Right lung (tissue), 2 donors: ENCODE measurements at regions not wholly inside any gene's neighbourhood (a gene's known extent, or its start where the extent isn't known, plus 50 kb on each side); places are given as distances from the start of the nearest gene placed in this dataset.
A peak's percentile ranks its signal among the peaks of the same experiment; 100 is the strongest.
"Not testable (repeated sequence)": the region's sequence is repeated elsewhere in the genome, so short reads cannot be mapped to it uniquely, and the experiment has no call there.

ENCODE experiments used
- DNase-seq, 2 donors: peaks; one replicate each; pipeline ENCODE4 v3.0.0-alpha.2; 2013

DNA sequence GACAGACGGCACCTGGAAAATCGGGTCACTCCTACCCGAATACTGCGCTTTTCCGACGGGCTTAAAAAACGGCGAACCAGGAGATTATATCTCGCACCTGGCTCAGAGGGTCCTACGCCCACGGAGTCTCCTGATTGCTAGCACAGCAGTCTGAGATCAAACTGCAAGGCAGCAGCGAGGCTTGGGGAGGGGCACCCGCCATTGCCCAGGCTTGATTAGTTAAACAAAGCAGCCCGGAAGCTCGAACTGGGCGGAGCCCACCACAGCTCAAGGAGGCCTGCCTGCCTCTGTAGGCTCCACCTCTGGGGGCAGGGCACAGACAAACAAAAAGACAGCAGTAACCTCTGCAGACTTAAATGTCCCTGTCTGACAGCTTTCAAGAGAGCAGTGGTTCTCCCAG, 197.5 kb upstream of the FAT3 start:
- not testable (repeated sequence) for DNase-seq

DNA sequence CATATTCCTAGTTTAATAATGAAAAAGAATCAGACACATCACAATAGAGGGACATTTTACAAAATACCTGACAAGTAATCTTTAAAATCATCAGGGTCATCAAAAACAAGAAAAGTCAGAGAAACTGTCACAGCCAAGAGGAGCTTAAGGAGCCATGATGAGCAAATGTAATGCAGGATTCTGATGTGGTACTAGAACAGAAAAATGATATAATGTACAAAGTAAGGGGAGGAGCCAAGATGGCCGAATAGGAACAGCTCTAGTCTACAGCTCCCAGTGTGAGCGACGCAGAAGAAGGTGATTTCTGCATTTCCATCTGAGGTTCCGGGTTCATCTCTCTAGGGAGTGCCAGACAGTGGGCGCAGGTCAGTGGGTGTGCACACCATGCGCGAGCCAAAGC, 198.0 kb upstream of the FAT3 start:
- DNase-seq: no peak

DNA sequence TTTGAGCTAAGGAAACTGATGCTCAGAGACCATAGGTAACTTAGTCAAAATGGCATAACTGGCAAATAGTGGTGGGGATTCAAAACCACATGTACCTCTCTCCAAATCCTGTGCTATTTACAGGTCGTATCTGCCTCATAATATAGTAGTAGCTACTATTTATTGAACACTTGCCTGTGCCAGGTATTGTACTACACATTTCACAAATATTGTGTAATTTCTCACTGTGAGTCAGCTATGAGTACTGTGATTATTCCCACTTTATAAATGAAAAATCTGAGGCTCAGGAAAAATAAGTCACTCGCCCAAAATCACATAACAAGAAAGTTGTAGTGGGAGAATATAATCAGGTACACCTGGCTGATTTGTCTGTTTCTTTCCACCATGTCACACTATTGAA, 199.8 kb upstream of the FAT3 start:
- DNase-seq: no peak

DNA sequence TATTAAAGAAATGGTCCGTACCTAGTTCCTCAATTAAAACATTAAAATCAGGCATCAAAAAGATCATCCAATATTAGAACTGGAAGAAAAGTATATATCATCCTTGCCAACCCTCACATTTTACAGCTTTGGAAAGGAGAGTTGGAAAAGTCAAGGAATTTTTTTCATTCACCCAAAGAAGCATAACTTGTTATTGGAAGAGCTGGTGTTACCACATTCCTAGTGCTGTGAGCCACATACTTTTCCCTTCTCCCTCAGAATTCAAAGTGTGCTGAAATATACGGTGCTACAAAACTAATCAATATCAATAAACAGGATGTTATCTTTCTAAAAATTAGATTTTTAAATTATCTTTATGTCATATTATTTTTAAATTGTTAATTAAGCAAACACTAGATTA, 202.1 kb upstream of the FAT3 start:
- no peak for DNase-seq

DNA sequence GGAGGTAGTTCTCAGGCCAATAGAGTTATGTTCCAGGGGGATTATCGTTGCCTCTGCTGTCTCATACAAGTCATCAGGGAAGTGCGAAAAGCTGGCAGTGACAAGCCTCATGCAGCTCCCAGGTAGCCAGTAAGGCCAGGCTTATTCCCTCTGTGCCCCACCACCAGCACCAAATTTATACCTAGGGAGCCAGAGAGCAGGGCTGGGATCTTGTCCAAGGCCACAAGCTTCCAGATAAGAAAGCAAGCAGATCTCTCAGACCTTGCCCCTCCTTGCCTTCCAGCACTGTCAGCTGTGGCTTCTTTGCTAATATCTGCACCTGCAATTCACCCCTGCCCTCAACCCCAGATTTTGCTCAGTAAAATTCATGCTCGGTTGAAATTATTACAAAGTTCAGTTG, 206.3 kb upstream of the FAT3 start:
- no peak for DNase-seq

DNA sequence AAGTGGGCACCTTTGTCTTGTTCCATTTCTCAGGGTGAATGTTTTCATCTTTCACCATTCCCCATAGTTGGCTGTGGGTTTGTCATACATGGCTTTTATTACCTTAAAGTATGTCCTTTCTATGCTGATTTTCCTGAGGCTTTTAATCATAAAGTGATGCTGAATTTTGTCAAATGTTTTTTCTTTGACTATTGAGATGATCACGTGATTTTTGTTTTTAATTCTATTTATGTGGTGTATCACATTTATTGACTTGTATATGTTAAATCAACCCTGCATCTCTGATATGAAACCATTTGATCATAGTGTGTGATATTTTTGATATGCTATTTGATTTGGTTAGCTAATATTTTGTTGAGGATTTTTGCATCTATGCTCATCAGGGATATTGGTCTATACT, 216.4 kb upstream of the FAT3 start:
- DNase-seq: no peak

DNA sequence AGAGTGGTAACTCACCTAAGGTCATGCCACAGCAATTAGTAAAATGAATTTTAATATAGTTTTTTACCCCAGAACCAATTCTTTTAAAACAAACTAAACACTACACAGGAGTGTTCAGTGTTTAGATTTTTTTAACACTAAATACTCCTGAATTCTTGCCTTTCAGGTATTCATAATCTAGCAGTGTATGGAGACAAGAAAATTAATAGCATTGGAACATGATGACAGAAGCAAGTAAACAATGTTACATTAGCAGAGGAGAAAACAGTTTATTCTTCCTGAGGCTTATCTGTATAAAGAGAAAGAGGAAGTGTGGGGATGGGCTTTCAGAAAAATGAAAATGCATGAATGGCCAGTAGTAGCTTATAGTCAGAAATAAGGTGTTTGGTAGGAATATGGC, 222.1 kb upstream of the FAT3 start:
- no peak for DNase-seq

DNA sequence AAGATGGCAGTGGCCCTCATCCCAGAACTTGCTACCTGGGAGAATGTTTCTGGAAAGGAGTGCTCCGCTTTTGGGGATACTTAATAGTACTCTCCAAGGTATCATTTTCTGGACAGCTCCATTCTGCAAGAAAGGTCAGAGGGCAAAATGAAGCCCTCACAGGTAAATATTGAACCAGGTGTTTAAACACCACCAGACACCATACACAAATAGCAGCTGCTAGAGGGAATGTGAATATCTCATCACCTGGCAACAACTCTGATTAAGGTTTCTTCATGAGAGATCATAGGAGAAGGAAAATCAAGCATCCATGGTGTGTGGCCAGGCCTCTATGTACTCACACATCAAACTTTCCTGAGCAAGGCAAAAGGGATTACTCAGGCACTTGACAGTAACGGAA, 226.1 kb upstream of the FAT3 start:
- no peak for DNase-seq

DNA sequence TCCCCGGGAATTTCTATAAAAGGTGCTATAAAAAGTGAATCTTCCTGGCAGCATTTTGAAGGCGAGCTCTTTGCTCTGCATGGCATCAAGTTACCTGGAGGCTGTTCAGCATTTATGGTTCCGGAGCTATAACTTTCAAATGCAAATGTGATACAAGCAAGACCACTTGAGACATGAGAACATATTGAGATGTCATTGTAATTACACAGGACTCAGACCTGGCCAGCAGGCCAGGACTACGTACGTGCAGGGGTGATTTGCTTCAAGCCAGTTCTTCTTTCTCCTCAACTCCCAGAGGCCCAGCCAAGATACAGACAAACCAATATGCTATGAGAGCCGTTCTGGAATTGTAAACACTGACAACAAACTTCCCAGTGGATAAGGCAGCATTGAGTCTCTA, 227.4 kb upstream of the FAT3 start:
- DNase-seq: no peak

DNA sequence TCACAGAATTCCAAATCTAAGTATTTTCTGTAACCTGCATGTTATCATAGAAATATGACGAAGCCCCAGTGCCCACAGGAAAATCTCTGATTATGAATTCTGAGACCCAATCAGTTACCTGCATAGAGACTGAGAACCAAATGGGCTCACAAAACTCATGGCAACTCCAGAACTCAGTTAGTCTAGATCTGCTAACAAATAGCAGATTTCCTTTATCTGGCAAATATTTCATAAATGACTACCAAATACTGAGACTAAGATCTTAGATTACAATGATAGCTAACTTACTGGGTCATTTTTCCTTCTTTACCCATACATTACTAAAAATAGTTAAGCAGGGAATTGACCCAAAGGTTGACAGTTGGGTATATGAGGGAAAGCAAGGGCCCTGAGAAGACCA, 228.1 kb upstream of the FAT3 start:
- DNase-seq: no peak

DNA sequence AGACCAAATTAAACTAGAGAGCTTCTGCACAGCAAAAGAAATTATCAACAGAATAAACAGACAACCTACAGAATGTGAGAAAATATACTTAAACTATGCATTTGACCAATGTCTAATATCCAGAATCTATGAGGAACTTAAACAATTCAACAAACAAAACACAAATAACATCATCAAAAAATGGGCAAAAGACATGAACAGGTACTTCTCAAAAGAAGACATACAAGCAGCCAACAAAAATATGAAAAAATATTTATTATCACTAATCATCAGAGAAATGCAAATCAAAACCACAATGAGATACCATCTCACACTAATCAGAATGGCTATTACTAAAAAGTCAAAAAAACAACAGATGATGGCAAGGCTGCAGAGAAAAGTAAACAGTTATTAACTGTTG, 236.2 kb upstream of the FAT3 start:
- DNase-seq: not testable (repeated sequence)

DNA sequence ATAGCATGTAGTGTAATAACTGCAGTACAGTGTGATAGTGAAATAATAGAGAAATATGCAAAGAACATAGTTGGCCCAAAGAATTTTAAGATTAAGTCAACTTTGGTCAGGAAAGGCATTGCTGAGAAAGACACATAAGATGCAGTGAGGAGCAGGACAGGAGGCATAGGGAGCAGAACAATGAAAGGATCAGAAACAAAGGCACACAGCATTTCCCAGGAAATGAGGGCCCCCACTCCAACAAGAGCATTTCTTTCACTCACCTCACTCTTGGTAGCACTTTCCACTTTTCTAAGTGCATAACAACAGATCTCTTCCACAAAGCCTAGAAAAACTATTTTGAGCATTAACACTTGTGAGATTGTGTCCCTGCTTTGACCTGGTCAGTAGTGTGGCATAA, 238.4 kb upstream of the FAT3 start:
- no peak for DNase-seq

DNA sequence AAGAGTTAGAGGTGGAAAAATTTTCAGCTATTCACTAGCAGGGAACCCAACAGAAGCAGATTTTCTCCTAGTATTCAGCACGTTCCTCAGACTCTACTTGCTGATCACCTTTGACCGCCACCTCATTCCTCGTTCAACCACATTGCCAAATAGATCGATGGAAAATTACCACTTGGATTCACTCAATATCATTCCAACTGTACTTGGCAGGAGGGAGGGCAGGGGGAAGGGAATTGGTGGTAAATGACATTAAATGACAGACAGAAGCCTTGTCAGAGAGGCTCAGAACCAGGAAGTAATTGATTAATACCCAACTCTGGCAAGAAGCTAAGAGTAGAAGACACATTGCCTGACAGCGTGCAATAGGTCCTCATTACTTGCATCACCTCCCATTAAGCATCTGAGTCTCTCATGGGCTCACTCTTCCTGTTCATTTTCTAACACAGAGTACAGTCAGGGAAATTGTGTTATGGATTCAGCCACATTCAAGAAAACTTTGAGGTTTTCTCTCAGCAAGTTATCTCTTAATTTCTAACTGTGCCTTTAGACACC, 240.5 kb upstream of the FAT3 start:
- DNase-seq: no peak

DNA sequence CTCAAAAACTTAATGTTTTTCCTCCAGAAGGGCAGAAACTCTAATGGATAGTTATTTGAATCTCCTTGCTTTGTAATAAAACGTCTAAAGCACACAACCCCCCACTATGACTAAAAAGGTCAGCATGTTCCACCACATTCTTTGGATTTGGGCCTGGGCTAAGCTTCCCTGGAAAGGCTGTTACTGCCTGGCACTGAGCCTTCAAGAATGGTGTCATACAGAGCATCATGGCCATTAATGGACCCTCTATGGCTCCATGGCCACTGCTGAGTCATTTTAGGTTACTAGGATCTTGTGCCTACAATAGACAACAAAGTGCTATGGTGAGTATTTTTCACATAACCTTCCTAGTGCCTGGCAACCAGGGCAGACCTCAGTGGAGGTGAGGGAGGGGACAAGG, 242.6 kb upstream of the FAT3 start:
- DNase-seq: peak; percentile 7 to 14

DNA sequence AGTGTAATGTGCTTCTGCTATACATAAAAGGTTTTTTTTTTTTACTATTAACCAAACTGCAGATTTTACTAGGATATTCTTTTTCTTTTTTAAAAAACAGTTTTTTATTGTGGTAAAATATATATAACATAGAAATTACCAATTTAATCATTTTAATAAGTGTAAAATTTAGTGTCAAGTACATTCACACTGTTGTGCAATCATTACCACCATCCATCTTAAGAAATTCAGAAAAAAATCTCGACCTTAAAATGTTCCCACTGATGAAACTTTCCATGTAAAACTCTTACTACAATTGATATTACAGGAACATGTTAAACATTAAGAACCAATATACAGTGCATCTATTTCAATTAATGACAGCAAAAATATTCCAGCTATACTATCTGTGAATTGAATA, 244.8 kb upstream of the FAT3 start:
- DNase-seq: no peak

DNA sequence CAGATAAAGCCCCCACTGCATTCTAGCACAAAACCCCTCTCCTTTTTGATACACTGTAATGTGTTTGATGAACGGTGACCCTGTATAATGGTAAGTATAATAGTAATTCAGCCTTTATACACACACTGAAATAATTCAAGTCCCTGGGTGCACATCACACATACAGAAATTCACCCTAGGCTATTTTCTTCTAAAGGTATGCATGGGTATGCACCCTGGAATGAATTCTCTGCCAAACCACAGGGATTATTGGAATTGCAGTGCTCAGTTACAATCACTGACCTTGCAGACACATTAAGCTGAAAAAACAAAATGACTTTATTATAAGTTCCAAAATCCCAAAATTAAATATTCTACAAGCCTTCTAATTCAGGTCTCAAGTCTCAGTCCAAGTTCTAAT, 245.9 kb upstream of the FAT3 start:
- no peak for DNase-seq

DNA sequence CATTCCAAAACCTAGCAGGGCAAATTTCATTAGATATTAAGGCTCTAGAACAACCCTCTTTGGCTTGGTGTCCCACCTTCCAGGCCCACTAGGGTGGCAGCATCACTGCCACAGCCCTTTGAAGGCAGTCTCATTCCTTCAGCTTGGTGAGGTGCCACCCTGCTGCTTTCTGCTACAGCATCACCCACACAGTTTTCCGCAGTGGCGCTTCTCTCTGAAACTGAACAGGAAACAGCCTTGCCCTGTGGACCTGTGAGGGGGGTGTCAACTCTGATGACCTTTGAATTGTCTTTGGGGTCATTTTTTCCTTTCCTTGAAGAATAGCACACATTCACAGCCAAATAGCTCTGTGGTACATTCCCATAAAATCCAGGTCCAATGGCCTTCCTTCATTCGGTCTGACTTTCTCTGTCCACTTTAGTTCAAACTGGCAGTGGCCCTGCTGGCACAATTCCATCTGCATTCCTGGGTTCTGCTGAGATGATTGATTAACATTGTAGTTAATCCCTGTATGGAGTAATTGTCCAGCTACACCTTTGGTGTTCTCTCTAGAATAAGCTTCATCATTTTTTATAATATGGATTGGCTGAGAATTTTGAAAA, 251.9 kb upstream of the FAT3 start:
- DNase-seq: no peak

DNA sequence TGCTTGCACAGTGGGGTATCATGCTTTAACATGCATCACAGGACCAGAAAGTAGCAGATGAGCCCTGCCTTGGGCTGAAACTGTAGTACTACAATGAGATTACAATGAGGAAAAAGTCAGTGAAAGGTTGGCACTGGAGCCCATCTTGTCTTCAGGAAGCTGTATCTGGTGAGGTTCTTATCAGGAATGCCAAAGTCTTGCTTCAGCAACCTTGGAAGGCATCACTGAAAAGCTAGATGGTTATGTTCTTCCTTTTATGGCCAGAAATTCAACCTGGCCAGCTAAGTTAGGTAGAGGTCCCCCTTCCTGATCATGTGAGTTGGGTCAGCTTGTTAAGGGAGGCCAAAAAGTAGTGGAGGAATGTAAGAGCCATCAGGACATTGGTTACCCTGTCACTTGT, 254.0 kb upstream of the FAT3 start:
- DNase-seq: no peak

DNA sequence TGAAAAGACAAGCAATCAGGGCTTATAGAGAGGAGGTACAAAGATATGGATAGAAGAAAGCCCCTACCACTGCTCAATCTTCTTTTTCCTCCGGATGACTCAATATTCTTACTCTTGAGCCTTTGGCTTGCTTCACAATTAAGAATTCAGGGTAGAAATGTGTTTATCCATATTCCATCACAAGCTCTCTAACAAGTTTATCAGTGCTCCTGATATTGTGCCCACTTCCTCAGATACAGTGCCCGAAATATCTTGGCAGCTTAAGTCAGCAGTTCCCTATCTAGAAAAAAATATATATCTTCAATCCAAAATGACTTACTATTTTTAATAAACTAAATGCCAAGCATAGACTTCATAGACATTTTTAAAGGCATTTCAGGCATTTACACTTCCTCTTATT, 255.1 kb upstream of the FAT3 start:
- no peak for DNase-seq

DNA sequence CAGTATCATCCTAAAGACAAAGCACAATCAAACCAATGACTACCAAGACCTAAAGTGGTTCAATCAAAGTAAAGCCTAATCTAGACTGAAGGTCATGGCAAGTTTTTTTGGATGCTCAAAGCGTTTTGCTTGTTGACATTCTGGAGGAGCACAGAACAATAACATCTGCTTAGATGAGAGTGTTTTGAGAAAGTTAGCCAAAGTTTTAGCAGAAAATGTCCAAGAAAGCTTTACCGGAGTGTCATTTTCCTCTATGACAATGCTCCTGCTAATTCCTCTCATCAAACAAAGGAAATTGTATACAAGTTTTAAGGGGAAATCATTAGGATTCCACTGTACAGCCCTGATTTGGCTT, 256.9 kb upstream of the FAT3 start:
- DNase-seq: no peak

DNA sequence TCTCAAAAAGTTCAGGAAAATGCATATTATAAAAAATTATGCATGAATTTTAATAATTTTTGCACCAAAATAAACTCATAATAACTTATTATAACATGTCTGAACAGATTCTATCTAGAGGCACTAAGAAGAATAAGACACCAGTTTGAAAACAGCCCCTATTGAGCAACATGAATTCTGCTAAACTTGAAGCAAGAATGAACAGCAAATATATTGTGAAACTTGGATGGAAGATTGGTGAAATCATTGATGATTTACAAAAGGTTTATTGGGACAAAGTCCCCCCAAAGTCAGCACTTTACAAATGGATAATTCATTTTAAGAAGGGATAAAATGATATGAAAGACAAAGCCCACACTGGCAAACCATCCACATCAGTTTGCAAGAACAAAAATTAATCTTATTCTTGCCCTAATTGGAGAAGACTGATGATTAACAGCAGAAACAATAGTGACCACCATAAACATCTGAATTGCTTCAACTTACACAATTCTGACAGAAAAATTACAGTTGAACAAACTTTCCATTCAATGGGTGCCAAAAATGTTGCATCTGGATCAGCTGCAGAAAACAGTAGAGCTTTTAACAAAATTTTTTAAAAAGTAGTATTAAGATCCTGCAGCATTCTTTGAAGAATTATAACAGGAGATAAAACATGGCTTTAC, 257.5 kb upstream of the FAT3 start:
- peak; percentile 82 to 85 for DNase-seq

DNA sequence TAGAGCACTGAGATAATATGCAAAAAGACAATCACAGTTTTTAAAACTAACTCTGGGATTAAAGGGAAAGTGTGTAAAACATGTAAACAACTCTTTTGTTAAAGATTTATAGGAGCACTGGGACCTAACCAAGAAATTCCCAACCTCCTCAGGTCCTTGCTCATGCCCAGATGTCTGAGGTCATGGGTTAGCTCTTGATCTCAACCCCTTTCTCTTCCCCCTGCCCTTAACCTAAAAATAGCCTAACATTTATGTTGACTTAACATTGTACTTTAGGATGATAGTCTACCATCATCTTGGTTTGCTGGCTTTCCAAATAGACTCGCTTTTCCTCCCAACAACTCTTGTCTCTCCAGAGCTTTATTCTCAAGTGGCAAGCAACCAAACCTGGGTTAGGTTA, 258.2 kb upstream of the FAT3 start:
- no peak for DNase-seq

DNA sequence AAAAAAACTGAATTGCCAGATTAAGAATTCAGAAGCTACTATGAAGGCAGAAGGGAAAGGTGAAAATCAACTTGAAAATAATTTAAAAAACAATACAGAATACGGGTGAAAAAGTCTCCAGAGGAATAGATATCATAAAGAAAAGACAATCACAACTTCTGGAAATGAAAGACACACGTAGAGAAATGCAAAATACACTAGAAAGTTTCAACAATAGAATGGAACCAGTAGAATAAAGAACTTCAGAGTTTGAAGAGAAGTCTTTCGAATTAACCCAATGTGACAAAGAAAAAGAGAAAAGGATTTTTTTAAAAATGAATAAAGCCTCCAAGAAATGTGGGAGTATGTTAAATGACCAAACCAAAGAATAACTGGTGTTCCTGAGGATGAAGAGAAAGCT, 263.8 kb upstream of the FAT3 start:
- no peak for DNase-seq

DNA sequence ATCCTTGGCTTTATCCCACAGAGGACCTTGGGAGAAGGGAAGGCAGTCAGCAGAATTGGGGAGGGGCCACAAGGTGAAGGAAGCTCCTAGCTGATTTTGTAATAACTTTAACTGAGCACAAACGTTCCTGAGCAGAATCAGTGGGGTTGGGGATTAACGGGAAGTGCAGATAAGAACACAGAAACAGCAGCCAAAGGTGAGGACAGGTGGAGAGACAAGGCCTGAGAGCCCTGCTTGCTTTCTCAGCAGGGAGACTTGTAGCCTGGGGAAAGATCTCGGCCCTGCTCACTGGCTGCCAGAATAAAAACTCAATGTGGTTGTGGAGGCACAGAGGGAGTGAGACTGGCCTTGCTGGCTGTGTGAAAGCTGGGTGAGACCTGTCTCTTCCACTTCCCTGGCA, 265.2 kb upstream of the FAT3 start:
- DNase-seq: no peak
